SK-N-SH (cell line): ENCODE measurements at regions not wholly inside any gene's neighbourhood (a gene's known extent, or its start where the extent isn't known, plus 50 kb on each side); places are given as distances from the start of the nearest gene placed in this dataset.

Experiments
- NRF1 ChIP-seq: IDR thresholded peaks from 2 replicates; pipeline ENCODE4 v1.6.1; 2012; ENCODE audit warnings: low read depth, mild to moderate bottlenecking, low read length
- POLR2AphosphoS5 ChIP-seq: IDR thresholded peaks from 2 replicates; pipeline ENCODE4 v1.6.1; 2012; ENCODE audit warnings: low read depth, low read length
- TF ChIP-seq, protein P1 (sequence below): fragments of 200-600 bp; sonication (generic); IDR thresholded peaks from 2 replicates; pipeline ENCODE4 v1.6.1; 2017; ENCODE audit warnings: antibody characterized with exemption, mild to moderate bottlenecking, moderate library complexity
- TF ChIP-seq, protein P2 (sequence below): IDR thresholded peaks from 2 replicates; pipeline ENCODE4 v1.6.1; 2012; ENCODE audit warnings: mild to moderate bottlenecking, low read depth, low read length, moderate library complexity

DNA sequence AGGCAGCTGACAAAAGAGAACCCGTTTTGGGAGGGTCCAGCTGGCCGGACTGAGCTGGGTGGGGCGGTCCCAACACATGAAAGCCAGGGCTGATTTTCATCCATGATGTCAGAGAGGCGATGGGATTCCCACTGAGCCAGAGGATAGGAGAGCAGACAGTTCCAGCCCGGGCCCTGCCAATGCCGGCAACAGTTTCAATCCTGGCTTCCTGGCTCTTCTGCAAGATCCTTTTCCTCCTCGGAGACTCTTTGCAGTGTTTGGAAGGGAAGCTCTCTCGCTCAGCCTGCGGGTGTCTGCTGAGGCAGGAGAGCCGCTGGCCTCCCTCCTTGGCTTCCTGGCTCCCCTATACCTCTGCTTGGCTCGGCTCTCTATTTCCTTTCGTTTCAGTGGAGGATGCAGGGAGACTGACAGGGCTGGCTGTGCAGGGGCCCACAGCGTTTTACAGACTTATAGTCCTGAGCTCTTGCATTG is 145.5 kb upstream of the SOX9 start:
- no peak for TF ChIP-seq POLR2AphosphoS5
- TF ChIP-seq, protein P1, sequence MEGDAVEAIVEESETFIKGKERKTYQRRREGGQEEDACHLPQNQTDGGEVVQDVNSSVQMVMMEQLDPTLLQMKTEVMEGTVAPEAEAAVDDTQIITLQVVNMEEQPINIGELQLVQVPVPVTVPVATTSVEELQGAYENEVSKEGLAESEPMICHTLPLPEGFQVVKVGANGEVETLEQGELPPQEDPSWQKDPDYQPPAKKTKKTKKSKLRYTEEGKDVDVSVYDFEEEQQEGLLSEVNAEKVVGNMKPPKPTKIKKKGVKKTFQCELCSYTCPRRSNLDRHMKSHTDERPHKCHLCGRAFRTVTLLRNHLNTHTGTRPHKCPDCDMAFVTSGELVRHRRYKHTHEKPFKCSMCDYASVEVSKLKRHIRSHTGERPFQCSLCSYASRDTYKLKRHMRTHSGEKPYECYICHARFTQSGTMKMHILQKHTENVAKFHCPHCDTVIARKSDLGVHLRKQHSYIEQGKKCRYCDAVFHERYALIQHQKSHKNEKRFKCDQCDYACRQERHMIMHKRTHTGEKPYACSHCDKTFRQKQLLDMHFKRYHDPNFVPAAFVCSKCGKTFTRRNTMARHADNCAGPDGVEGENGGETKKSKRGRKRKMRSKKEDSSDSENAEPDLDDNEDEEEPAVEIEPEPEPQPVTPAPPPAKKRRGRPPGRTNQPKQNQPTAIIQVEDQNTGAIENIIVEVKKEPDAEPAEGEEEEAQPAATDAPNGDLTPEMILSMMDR: no peak
- TF ChIP-seq NRF1: no peak
- TF ChIP-seq, protein P2, sequence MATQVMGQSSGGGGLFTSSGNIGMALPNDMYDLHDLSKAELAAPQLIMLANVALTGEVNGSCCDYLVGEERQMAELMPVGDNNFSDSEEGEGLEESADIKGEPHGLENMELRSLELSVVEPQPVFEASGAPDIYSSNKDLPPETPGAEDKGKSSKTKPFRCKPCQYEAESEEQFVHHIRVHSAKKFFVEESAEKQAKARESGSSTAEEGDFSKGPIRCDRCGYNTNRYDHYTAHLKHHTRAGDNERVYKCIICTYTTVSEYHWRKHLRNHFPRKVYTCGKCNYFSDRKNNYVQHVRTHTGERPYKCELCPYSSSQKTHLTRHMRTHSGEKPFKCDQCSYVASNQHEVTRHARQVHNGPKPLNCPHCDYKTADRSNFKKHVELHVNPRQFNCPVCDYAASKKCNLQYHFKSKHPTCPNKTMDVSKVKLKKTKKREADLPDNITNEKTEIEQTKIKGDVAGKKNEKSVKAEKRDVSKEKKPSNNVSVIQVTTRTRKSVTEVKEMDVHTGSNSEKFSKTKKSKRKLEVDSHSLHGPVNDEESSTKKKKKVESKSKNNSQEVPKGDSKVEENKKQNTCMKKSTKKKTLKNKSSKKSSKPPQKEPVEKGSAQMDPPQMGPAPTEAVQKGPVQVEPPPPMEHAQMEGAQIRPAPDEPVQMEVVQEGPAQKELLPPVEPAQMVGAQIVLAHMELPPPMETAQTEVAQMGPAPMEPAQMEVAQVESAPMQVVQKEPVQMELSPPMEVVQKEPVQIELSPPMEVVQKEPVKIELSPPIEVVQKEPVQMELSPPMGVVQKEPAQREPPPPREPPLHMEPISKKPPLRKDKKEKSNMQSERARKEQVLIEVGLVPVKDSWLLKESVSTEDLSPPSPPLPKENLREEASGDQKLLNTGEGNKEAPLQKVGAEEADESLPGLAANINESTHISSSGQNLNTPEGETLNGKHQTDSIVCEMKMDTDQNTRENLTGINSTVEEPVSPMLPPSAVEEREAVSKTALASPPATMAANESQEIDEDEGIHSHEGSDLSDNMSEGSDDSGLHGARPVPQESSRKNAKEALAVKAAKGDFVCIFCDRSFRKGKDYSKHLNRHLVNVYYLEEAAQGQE: no peak
